A673 (cell line): ENCODE measurements at regions not wholly inside any gene's neighbourhood (a gene's known extent, or its start where the extent isn't known, plus 50 kb on each side); places are given as distances from the start of the nearest gene placed in this dataset.

ENCODE experiments used
- BruUV-seq: library from RNA; stranded (reverse); fragments of 400-500 nt; replicated peaks from 2 replicates; lab custom pipeline; 2021; lab: Mats Ljungman, UMichigan
- CTCF ChIA-PET: fragments of 300-600 bp; sonication (Branson Sonifier 250); formaldehyde crosslinking; loops from one replicate; lab custom pipeline; 2022; ENCODE audit warnings: antibody characterized with exemption; lab: Charles Lee
- POLR2A ChIA-PET: fragments of 300-600 bp; sonication (Branson Sonifier 250); formaldehyde crosslinking; loops from one replicate; lab custom pipeline; 2022; ENCODE audit warnings: antibody characterized with exemption; ENCODE audit not compliant: low non-redundant PET; lab: Charles Lee
- DNase-seq: peaks from one replicate; pipeline ENCODE4 v3.0.0-alpha.2; 2015; ENCODE audit warnings: low spot score
- H3K27ac ChIP-seq: fragments of 200-600 bp; sonication (generic); 2 replicates; pipeline ENCODE4 v1.5.1; 2016; ENCODE audit warnings: mixed run types, low read depth, mild to moderate bottlenecking, mixed read lengths, antibody characterized with exemption, low read length; ENCODE audit not compliant: poor library complexity, severe bottlenecking
- H3K27me3 ChIP-seq: fragments of 200-600 bp; sonication (generic); replicated peaks from 2 replicates; pipeline ENCODE4 v1.6.1; 2017; ENCODE audit warnings: mixed run types, low read depth, mild to moderate bottlenecking, mixed read lengths, antibody characterized with exemption, low read length; ENCODE audit not compliant: insufficient read depth, poor library complexity
- H3K36me3 ChIP-seq: fragments of 200-600 bp; sonication (generic); 2 replicates; pipeline ENCODE4 v1.6.1; 2016; ENCODE audit warnings: mixed run types, mild to moderate bottlenecking, mixed read lengths, antibody characterized with exemption, low read length; ENCODE audit not compliant: insufficient read depth, poor library complexity, severe bottlenecking
- H3K4me1 ChIP-seq: fragments of 200-600 bp; sonication (generic); 2 replicates; pipeline ENCODE4 v1.6.1; 2017; ENCODE audit warnings: mixed run types, mild to moderate bottlenecking, mixed read lengths, antibody characterized with exemption, low read length; ENCODE audit not compliant: insufficient read depth, poor library complexity, severe bottlenecking
- H3K4me3 ChIP-seq: fragments of 200-600 bp; sonication (generic); 2 replicates; pipeline ENCODE4 v1.5.1; 2016; ENCODE audit warnings: low read depth, mixed run types, mild to moderate bottlenecking, mixed read lengths, low read length; ENCODE audit not compliant: poor library complexity, severe bottlenecking
- H3K9me3 ChIP-seq: fragments of 200-600 bp; sonication (generic); 2 replicates; pipeline ENCODE4 v1.6.1; 2016; ENCODE audit warnings: mixed run types, low read depth, mild to moderate bottlenecking, mixed read lengths, antibody characterized with exemption, low read length; ENCODE audit not compliant: poor library complexity, severe bottlenecking
- EZH2 ChIP-seq: fragments of 200-600 bp; sonication (generic); IDR thresholded peaks from 2 replicates; pipeline ENCODE4 v1.6.1; 2017; ENCODE audit warnings: borderline replicate concordance, low read depth, mild to moderate bottlenecking, mixed read lengths, antibody characterized with exemption, low read length; ENCODE audit not compliant: poor library complexity, severe bottlenecking
- intact Hi-C: fragments of 100-400 bp; cut with micrococcal nuclease; formaldehyde crosslinking; loops from one replicate; pipeline ENCODE4 v1.10.0; 2022; ENCODE audit not compliant: unreplicated experiment
- TF ChIP-seq, protein P1 (sequence below): fragments of 300-800, 200-600 bp; sonication (generic); conservative IDR thresholded peaks from 2 replicates; pipeline ENCODE4 v1.5.1; 2017; ENCODE audit warnings: low read depth, mild to moderate bottlenecking, antibody characterized with exemption, low read length, moderate library complexity, mixed read lengths

DNA sequence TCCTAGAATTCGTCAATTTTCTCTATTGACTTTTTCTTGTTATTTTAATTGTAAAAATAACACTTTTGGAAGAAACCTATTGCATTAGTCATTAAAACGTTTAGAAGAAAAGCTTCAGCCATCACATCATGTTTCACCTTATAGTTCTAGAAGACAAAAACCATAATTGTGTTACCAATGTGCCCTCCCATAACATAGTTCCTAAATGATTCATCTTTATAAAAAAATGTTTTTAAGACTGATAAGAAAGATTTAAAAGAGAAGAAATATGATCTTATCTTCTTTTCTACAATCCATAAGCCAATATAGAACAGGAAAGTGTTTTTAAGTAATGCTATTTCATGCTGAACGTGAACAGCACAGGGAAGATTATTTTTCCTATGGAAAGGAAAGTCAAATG is 316.6 kb upstream of the NDST4 start:
- TF ChIP-seq EZH2, result no peak
- TF ChIP-seq, protein P1, sequence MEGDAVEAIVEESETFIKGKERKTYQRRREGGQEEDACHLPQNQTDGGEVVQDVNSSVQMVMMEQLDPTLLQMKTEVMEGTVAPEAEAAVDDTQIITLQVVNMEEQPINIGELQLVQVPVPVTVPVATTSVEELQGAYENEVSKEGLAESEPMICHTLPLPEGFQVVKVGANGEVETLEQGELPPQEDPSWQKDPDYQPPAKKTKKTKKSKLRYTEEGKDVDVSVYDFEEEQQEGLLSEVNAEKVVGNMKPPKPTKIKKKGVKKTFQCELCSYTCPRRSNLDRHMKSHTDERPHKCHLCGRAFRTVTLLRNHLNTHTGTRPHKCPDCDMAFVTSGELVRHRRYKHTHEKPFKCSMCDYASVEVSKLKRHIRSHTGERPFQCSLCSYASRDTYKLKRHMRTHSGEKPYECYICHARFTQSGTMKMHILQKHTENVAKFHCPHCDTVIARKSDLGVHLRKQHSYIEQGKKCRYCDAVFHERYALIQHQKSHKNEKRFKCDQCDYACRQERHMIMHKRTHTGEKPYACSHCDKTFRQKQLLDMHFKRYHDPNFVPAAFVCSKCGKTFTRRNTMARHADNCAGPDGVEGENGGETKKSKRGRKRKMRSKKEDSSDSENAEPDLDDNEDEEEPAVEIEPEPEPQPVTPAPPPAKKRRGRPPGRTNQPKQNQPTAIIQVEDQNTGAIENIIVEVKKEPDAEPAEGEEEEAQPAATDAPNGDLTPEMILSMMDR, result no peak
- H3K27ac ChIP-seq, result no peak overlapping the region

GRCh38 chr4:115428455-115428854 is 315.0 kb upstream of the NDST4 start:
- BruUV-seq, result no TSS peak
- intact Hi-C loops, result no loop called here

More for the DNA sequence above, 316.6 kb upstream of the NDST4 start:
- no TSS peak for BruUV-seq
- DNase-seq, result no peak
- POLR2A ChIA-PET, result no interaction called here
- CTCF ChIA-PET, result no interaction called here
- Histone ChIP-seq H3K4me3 (no peak overlapping the region), H3K27me3 (no peaks in the 10 kb centered on the region), H3K4me1 (no peaks in the 10 kb centered on the region), H3K36me3 (no peaks in the 10 kb centered on the region), H3K9me3 (no peaks in the 10 kb centered on the region)
- intact Hi-C loops, result no loop called here

GRCh38 chr4:115424852-115425251 is 311.4 kb upstream of the NDST4 start:
- DNase-seq, result no peak
- TF ChIP-seq EZH2, result no peak
- TF ChIP-seq, protein P1, result no peak
- CTCF ChIA-PET, result no interaction called here
- POLR2A ChIA-PET, result no interaction called here
- no peaks in the 10 kb centered on the region for H3K4me1 ChIP-seq
- no peak overlapping the region for H3K4me3 ChIP-seq
- BruUV-seq, result no TSS peak
- H3K27ac ChIP-seq, result no peak overlapping the region
- no peaks in the 10 kb centered on the region for H3K36me3 ChIP-seq
- H3K27me3 ChIP-seq, result no peaks in the 10 kb centered on the region
- intact Hi-C loops, result no loop called here
- peaks cover 17% of the 10 kb centered on the region for H3K9me3 ChIP-seq

More at GRCh38 chr4:115428455-115428854, 315.0 kb upstream of the NDST4 start:
- Histone ChIP-seq H3K4me3 (no peak overlapping the region), H3K4me1 (no peaks in the 10 kb centered on the region), H3K9me3 (no peaks in the 10 kb centered on the region), H3K36me3 (no peaks in the 10 kb centered on the region), H3K27me3 (no peaks in the 10 kb centered on the region), H3K27ac (no peak overlapping the region)
- ChIA-PET CTCF (no interaction called here), POLR2A (no interaction called here)
- TF ChIP-seq, protein P1, result no peak
- no peak for TF ChIP-seq EZH2
- no peak for DNase-seq
